ENCODE measurements at regions not wholly inside any gene's neighbourhood (a gene's known extent, or its start where the extent isn't known, plus 50 kb on each side); places are given as distances from the start of the nearest gene placed in this dataset.

GRCh38 chr10:123393170-123393569, 239.0 kb downstream of the BUB3 start:
- H2AK5ac ChIP-seq (ENCODE audit: insufficient read length, low read length), result no peak overlapping the region
- no peak overlapping the region for H4K8ac ChIP-seq (replicated peaks; ENCODE audit: insufficient read length, low read depth, low read length)
- H3K9me3 Mint-ChIP-seq, result peaks cover 25 to 31% of the 10 kb centered on the region in 2 experiments
- no peak overlapping the region for H3K27ac Mint-ChIP-seq
- no peak overlapping the region for H2AFZ ChIP-seq (ENCODE audit: low read length)
- H3K4me1 ChIP-seq (ENCODE audit: insufficient read depth, low read length), result no peaks in the 10 kb centered on the region
- no peak overlapping the region for H4K91ac ChIP-seq (ENCODE audit: insufficient read length, low read depth, low read length)
- H3K79me2 ChIP-seq (ENCODE audit: insufficient read depth, low read length), result no peaks in the 10 kb centered on the region
- H3K27ac ChIP-seq (ENCODE audit: insufficient read length, low read depth, low read length), result no peak overlapping the region
- H3K4me1 Mint-ChIP-seq, result peaks cover 0 to 1% of the 10 kb centered on the region in 2 experiments; a peak in 2 of 4 replicates
- no peak overlapping the region for H3T11ph ChIP-seq (ENCODE audit: low read length)
- H4K5ac ChIP-seq (ENCODE audit: insufficient read length, low read depth, low read length), result no peak overlapping the region
- no peaks in the 10 kb centered on the region for H4K20me1 ChIP-seq (ENCODE audit: control insufficient read depth, insufficient read depth, insufficient read length)
- H3K79me1 ChIP-seq (ENCODE audit: insufficient read depth, low read depth, low read length, poor library complexity, severe bottlenecking), result no peaks in the 10 kb centered on the region
- DNase-seq, result no peak
- no peak overlapping the region for H3K18ac ChIP-seq (ENCODE audit: insufficient read length, low read depth, low read length)
- 0 out of 2 replicates have a peak, but pooled peaks cover 1% of the 10 kb centered on the region for H3K27me3 Mint-ChIP-seq (ENCODE audit: low read depth)
- no peak overlapping the region for H2BK12ac ChIP-seq (ENCODE audit: insufficient read length, low read depth, low read length)
- no peak overlapping the region for H3K56ac ChIP-seq (ENCODE audit: insufficient read length, low read depth, low read length)
- WGBS (ENCODE audit: extremely low coverage, insufficient read length, low lambda C conversion rate), result no CpG with 5 or more reads among the region's 3 CpGs
- H3K36me3 Mint-ChIP-seq (ENCODE audit: insufficient read depth in 1 of 3, low read depth in 3 of 3), result peaks cover 22 to 31% (median 29%) of the 10 kb centered on the region in 3 experiments
- peaks cover 14% of the 10 kb centered on the region for H3K9me3 ChIP-seq (ENCODE audit: control insufficient read depth, low read depth, low read length)
- H3K23ac ChIP-seq (ENCODE audit: insufficient read length, low read depth, low read length), result no peak overlapping the region
- no peak overlapping the region for H2BK20ac ChIP-seq (ENCODE audit: low read depth, low read length, poor library complexity, severe bottlenecking)
- H3K4ac ChIP-seq (ENCODE audit: low read depth, low read length), result no peak overlapping the region
- H2BK15ac ChIP-seq (ENCODE audit: low read depth, low read length), result no peak overlapping the region
- no peak overlapping the region for H3K4me2 ChIP-seq (ENCODE audit: insufficient read depth, insufficient read length, low read length)
- no peak overlapping the region for H3K14ac ChIP-seq (ENCODE audit: insufficient read depth, low read length)
- no peak overlapping the region for H3K9ac ChIP-seq (ENCODE audit: extremely low read depth, insufficient read length, low read length)
- H2BK120ac ChIP-seq (ENCODE audit: low read depth, low read length, poor library complexity, severe bottlenecking), result no peak overlapping the region
- no peaks in the 10 kb centered on the region for H3K23me2 ChIP-seq (ENCODE audit: insufficient read length, low read depth, low read length, poor library complexity, severe bottlenecking)
- no peak for TF ChIP-seq CTCF (conservative IDR thresholded peaks at IDR 0.05)
- no peaks in the 10 kb centered on the region for H3K27me3 ChIP-seq (ENCODE audit: insufficient read depth, low read length)
- H3K4me3 Mint-ChIP-seq, result no peak overlapping the region
- no peak overlapping the region for H2BK5ac ChIP-seq (ENCODE audit: insufficient read length, low read length)

All from H9 (cell line).